WTC11 (cell line): ENCODE measurements at regions not wholly inside any gene's neighbourhood (a gene's known extent, or its start where the extent isn't known, plus 50 kb on each side); places are given as distances from the start of the nearest gene placed in this dataset.

Source experiments
- ATAC-seq: fragments of 200-7000 bp; cut with Tn5 transposase; 2 replicates; pipeline ENCODE4 v1.10.0; 2021; ENCODE audit warnings: mild to moderate bottlenecking, moderate library complexity
- CTCF ChIA-PET: fragments of 300-600 bp; sonication (Branson Sonifier 250); formaldehyde crosslinking; loops from one replicate; lab custom pipeline; 2021; ENCODE audit warnings: antibody characterized with exemption; lab: Charles Lee
- POLR2A ChIA-PET: fragments of 350-600 bp; sonication (Branson Sonifier 250); formaldehyde crosslinking; loops from one replicate; lab custom pipeline; 2021; ENCODE audit warnings: antibody characterized with exemption; lab: Charles Lee
- DNase-seq: peaks from one replicate; pipeline ENCODE4 v3.0.0; 2021; ENCODE audit warnings: low spot score
- H3K27ac Mint-ChIP-seq: 2 replicates; pipeline ENCODE4 v1.8.0; 2021; ENCODE audit warnings: mixed read lengths
- H3K27me3 Mint-ChIP-seq: 2 replicates; pipeline ENCODE4 v1.8.0; 2021; ENCODE audit warnings: low read depth, mild to moderate bottlenecking, moderate library complexity, mixed read lengths
- H3K36me3 Mint-ChIP-seq: 2 replicates; pipeline ENCODE4 v1.8.0; 2021; ENCODE audit warnings: mixed read lengths
- H3K4me1 Mint-ChIP-seq: 2 replicates; pipeline ENCODE4 v1.8.0; 2022; ENCODE audit warnings: mixed read lengths
- H3K4me3 Mint-ChIP-seq: 2 replicates; pipeline ENCODE4 v1.8.0; 2021; ENCODE audit warnings: mild to moderate bottlenecking, moderate library complexity, mixed read lengths
- H3K9me3 Mint-ChIP-seq: 2 replicates; pipeline ENCODE4 v1.8.0; 2021; ENCODE audit warnings: mixed read lengths
- ELF4 ChIP-seq: sonication (generic); formaldehyde crosslinking; IDR thresholded peaks from 2 replicates; pipeline ENCODE4 v1.8.1; 2022; ENCODE audit warnings: low read depth, mild to moderate bottlenecking, moderate library complexity, missing genetic modification reagents
- FOXJ3 ChIP-seq: sonication (generic); formaldehyde crosslinking; IDR thresholded peaks from 2 replicates; pipeline ENCODE4 v1.9.0; 2021; ENCODE audit warnings: missing genetic modification reagents, mild to moderate bottlenecking, borderline replicate concordance
- FOXP1 ChIP-seq: sonication (generic); formaldehyde crosslinking; IDR thresholded peaks from 2 replicates; pipeline ENCODE4 v1.8.0; 2022; ENCODE audit warnings: missing genetic modification reagents, mild to moderate bottlenecking, moderate library complexity, borderline replicate concordance
- IRF1 ChIP-seq: sonication (generic); formaldehyde crosslinking; IDR thresholded peaks from 2 replicates; pipeline ENCODE4 v1.8.0; 2023; ENCODE audit warnings: missing genetic modification reagents
- NFATC4 ChIP-seq: fragments of 250-450 bp; sonication (Bioruptor Pico); IDR thresholded peaks from 2 replicates; pipeline ENCODE4 v1.9.0; 2021; ENCODE audit warnings: mild to moderate bottlenecking
- NR3C1 ChIP-seq: sonication (generic); formaldehyde crosslinking; conservative IDR thresholded peaks from 2 replicates; pipeline ENCODE4 v1.8.1; 2023; ENCODE audit warnings: low read depth, mild to moderate bottlenecking, missing genetic modification reagents
- RELA ChIP-seq: sonication (generic); formaldehyde crosslinking; IDR thresholded peaks from 2 replicates; pipeline ENCODE4 v1.8.1; 2022; ENCODE audit warnings: missing genetic modification reagents, mild to moderate bottlenecking, borderline replicate concordance
- SP1 ChIP-seq: sonication (generic); formaldehyde crosslinking; conservative IDR thresholded peaks from 2 replicates; pipeline ENCODE4 v1.8.1; 2022; ENCODE audit warnings: missing genetic modification reagents
- TP53 ChIP-seq: sonication (generic); formaldehyde crosslinking; IDR thresholded peaks from 2 replicates; pipeline ENCODE4 v1.8.1; 2023; ENCODE audit warnings: mild to moderate bottlenecking, missing genetic modification reagents
- ZNF219 ChIP-seq: sonication (generic); formaldehyde crosslinking; IDR thresholded peaks from 2 replicates; pipeline ENCODE4 v1.8.0; 2023; ENCODE audit warnings: missing genetic modification reagents, mild to moderate bottlenecking, borderline replicate concordance
- ZNF263 ChIP-seq: sonication (generic); formaldehyde crosslinking; IDR thresholded peaks from 2 replicates; pipeline ENCODE4 v1.8.1; 2022; ENCODE audit warnings: low read depth, mild to moderate bottlenecking, moderate library complexity, missing genetic modification reagents
- ZNF423 ChIP-seq: fragments of 250-450 bp; sonication (Bioruptor Pico); IDR thresholded peaks from 2 replicates; pipeline ENCODE4 v2.1.2; 2022; ENCODE audit warnings: mild to moderate bottlenecking, moderate library complexity
- TF ChIP-seq, protein P1 (sequence below): sonication (generic); formaldehyde crosslinking; IDR thresholded peaks from 2 replicates; pipeline ENCODE4 v1.8.0; 2022; ENCODE audit warnings: mild to moderate bottlenecking, missing genetic modification reagents
- TF ChIP-seq, protein P2 (sequence below): sonication (generic); formaldehyde crosslinking; IDR thresholded peaks from 2 replicates; pipeline ENCODE4 v1.8.0; 2022; ENCODE audit warnings: missing genetic modification reagents
- TF ChIP-seq, protein P3 (sequence below): sonication (generic); formaldehyde crosslinking; IDR thresholded peaks from 2 replicates; pipeline ENCODE4 v1.8.0; 2023; ENCODE audit warnings: mild to moderate bottlenecking, missing genetic modification reagents
- TF ChIP-seq, protein P4 (sequence below): sonication (generic); formaldehyde crosslinking; IDR thresholded peaks from 2 replicates; pipeline ENCODE4 v1.8.1; 2023; ENCODE audit warnings: mild to moderate bottlenecking, missing genetic modification reagents

- ChIA-PET POLR2A (no interaction called here), CTCF (no interaction called here)
- no peak for TF ChIP-seq NFATC4 (CRISPR knock-in tag)
- no peak for TF ChIP-seq ZNF219
- TF ChIP-seq ZNF423 (CRISPR knock-in tag): no peak
- no peak for TF ChIP-seq FOXJ3 (CRISPR knock-in tag)
- TF ChIP-seq ELF4 (CRISPR knock-in tag): no peak
- no peak for TF ChIP-seq NR3C1 (CRISPR knock-in tag)
- TF ChIP-seq ZNF263 (CRISPR knock-in tag): no peak
- no peak for TF ChIP-seq TP53 (CRISPR knock-in tag)
- no peak for TF ChIP-seq RELA (CRISPR knock-in tag)
- TF ChIP-seq, protein P1, sequence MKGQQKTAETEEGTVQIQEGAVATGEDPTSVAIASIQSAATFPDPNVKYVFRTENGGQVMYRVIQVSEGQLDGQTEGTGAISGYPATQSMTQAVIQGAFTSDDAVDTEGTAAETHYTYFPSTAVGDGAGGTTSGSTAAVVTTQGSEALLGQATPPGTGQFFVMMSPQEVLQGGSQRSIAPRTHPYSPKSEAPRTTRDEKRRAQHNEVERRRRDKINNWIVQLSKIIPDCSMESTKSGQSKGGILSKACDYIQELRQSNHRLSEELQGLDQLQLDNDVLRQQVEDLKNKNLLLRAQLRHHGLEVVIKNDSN (CRISPR knock-in tag): no peak
- TF ChIP-seq, protein P2, sequence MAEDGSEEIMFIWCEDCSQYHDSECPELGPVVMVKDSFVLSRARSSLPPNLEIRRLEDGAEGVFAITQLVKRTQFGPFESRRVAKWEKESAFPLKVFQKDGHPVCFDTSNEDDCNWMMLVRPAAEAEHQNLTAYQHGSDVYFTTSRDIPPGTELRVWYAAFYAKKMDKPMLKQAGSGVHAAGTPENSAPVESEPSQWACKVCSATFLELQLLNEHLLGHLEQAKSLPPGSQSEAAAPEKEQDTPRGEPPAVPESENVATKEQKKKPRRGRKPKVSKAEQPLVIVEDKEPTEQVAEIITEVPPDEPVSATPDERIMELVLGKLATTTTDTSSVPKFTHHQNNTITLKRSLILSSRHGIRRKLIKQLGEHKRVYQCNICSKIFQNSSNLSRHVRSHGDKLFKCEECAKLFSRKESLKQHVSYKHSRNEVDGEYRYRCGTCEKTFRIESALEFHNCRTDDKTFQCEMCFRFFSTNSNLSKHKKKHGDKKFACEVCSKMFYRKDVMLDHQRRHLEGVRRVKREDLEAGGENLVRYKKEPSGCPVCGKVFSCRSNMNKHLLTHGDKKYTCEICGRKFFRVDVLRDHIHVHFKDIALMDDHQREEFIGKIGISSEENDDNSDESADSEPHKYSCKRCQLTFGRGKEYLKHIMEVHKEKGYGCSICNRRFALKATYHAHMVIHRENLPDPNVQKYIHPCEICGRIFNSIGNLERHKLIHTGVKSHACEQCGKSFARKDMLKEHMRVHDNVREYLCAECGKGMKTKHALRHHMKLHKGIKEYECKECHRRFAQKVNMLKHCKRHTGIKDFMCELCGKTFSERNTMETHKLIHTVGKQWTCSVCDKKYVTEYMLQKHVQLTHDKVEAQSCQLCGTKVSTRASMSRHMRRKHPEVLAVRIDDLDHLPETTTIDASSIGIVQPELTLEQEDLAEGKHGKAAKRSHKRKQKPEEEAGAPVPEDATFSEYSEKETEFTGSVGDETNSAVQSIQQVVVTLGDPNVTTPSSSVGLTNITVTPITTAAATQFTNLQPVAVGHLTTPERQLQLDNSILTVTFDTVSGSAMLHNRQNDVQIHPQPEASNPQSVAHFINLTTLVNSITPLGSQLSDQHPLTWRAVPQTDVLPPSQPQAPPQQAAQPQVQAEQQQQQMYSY (CRISPR knock-in tag): no peak
- TF ChIP-seq, protein P3, sequence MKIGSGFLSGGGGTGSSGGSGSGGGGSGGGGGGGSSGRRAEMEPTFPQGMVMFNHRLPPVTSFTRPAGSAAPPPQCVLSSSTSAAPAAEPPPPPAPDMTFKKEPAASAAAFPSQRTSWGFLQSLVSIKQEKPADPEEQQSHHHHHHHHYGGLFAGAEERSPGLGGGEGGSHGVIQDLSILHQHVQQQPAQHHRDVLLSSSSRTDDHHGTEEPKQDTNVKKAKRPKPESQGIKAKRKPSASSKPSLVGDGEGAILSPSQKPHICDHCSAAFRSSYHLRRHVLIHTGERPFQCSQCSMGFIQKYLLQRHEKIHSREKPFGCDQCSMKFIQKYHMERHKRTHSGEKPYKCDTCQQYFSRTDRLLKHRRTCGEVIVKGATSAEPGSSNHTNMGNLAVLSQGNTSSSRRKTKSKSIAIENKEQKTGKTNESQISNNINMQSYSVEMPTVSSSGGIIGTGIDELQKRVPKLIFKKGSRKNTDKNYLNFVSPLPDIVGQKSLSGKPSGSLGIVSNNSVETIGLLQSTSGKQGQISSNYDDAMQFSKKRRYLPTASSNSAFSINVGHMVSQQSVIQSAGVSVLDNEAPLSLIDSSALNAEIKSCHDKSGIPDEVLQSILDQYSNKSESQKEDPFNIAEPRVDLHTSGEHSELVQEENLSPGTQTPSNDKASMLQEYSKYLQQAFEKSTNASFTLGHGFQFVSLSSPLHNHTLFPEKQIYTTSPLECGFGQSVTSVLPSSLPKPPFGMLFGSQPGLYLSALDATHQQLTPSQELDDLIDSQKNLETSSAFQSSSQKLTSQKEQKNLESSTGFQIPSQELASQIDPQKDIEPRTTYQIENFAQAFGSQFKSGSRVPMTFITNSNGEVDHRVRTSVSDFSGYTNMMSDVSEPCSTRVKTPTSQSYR (CRISPR knock-in tag): no peak
- no peak for TF ChIP-seq SP1 (CRISPR knock-in tag)
- TF ChIP-seq IRF1 (CRISPR knock-in tag): no peak
- no peak for TF ChIP-seq FOXP1 (CRISPR knock-in tag)
- Mint-ChIP-seq H3K9me3 (peaks cover 38% of the 10 kb centered on the region), H3K4me1 (peaks cover 19% of the 10 kb centered on the region), H3K36me3 (peaks cover 18% of the 10 kb centered on the region), H3K27ac (no peak overlapping the region), H3K4me3 (no peak overlapping the region), H3K27me3 (no peaks in the 10 kb centered on the region; the same call in 1 of the 2 replicates)
- ATAC-seq (no peak), DNase-seq (no peak)
Observed at GRCh38 chr6:111940801-111941200, 67.5 kb upstream of the FYN start.

DNA sequence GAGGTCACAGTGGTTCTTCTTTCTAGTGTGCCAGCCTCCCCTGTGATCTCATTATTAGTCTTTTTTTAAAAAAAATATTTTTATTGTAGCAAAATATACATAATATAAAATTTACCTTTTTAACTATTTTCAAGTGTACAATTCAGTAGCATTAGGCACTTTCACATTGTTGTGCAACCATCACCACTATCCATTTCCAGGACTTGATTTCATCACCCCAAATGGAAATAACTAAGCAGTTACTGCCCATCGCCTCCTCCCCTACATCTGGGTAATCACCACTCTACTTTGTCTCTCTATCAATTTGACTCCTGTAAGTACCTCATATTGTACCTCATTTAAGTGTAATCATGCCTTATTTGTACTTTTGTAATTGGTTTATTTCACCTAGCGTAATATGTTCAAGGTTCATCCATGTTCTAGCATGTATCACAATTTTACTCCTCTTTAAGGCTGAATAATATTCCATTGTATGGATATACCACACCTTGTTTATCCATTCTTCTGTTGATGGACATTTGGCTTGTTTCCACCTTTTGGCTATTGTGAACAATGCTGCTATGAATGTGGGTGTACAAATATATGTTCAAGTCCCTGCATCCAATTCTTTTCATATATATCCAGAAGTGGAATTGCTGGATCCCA, 68.6 kb upstream of the FYN start:
- DNase-seq: no peak
- peaks cover 18% of the 10 kb centered on the region for H3K36me3 Mint-ChIP-seq
- POLR2A ChIA-PET: no interaction called here
- ATAC-seq: no peak
- TF ChIP-seq, protein P4, sequence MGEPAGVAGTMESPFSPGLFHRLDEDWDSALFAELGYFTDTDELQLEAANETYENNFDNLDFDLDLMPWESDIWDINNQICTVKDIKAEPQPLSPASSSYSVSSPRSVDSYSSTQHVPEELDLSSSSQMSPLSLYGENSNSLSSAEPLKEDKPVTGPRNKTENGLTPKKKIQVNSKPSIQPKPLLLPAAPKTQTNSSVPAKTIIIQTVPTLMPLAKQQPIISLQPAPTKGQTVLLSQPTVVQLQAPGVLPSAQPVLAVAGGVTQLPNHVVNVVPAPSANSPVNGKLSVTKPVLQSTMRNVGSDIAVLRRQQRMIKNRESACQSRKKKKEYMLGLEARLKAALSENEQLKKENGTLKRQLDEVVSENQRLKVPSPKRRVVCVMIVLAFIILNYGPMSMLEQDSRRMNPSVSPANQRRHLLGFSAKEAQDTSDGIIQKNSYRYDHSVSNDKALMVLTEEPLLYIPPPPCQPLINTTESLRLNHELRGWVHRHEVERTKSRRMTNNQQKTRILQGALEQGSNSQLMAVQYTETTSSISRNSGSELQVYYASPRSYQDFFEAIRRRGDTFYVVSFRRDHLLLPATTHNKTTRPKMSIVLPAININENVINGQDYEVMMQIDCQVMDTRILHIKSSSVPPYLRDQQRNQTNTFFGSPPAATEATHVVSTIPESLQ: no peak
- H3K9me3 Mint-ChIP-seq: peaks cover 36% of the 10 kb centered on the region
- H3K4me1 Mint-ChIP-seq: peaks cover 13% of the 10 kb centered on the region
- H3K27ac Mint-ChIP-seq: no peak overlapping the region
- no peaks in the 10 kb centered on the region; the same call in 1 of the 2 replicates for H3K27me3 Mint-ChIP-seq
- H3K4me3 Mint-ChIP-seq: no peak overlapping the region
- CTCF ChIA-PET: no interaction called here
